ENCODE measurements at regions not wholly inside any gene's neighbourhood (a gene's known extent, or its start where the extent isn't known, plus 50 kb on each side); places are given as distances from the start of the nearest gene placed in this dataset.

DNA sequence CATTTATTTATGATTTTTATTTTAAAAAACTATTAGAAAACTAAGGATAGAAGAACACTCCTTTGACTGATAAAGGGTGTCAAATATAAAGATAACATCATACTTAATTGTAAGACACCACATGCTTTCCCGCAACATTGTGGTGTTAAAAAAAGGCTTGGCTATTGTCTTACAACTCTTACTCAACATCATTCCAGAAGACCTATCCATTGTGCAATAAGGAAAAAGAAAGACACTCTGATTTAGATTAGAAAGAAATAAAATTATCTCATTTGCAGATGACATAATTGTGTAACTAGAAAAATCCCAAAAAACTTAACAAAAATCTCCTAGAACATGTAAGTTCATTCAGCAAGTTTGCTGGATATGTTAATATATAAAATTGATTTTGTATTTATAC lies 296.7 kb upstream of the GNAI1 start:
- TF ChIP-seq TEAD4 (IDR thresholded peaks at IDR 0.05) (no peak), RAD21 (IDR thresholded peaks at IDR 0.05; ENCODE audit: low read depth) (no peak), NFIC (IDR thresholded peaks at IDR 0.05) (no peak), TAF1 (IDR thresholded peaks at IDR 0.05; ENCODE audit: low read depth) (no peak), EP300 (IDR thresholded peaks at IDR 0.05; ENCODE audit: borderline replicate concordance) (no peak), TCF12 (IDR thresholded peaks at IDR 0.05; ENCODE audit: low read depth) (no peak), EGR1 (IDR thresholded peaks at IDR 0.05) (no peak)
- TF ChIP-seq, protein P1, sequence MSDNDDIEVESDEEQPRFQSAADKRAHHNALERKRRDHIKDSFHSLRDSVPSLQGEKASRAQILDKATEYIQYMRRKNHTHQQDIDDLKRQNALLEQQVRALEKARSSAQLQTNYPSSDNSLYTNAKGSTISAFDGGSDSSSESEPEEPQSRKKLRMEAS (IDR thresholded peaks at IDR 0.05) = no peak

Measured in Ishikawa (cell line).